H9 (cell line): ENCODE measurements at regions not wholly inside any gene's neighbourhood (a gene's known extent, or its start where the extent isn't known, plus 50 kb on each side); places are given as distances from the start of the nearest gene placed in this dataset.

Source experiments
- DNase-seq: peaks from one replicate; pipeline ENCODE4 v3.0.0-alpha.2; 2017
- H2AFZ ChIP-seq: one replicate; pipeline ENCODE4 v1.6.1; 2013; ENCODE audit warnings: mild to moderate bottlenecking, low read length, control low read depth, moderate library complexity
- H2AK5ac ChIP-seq: 2 replicates; pipeline ENCODE4 v1.6.1; 2013; ENCODE audit warnings: low read length, control low read depth, mixed read lengths; ENCODE audit not compliant: insufficient read length
- H2BK120ac ChIP-seq: one replicate; pipeline ENCODE4 v1.6.1; 2013; ENCODE audit warnings: low read depth, mild to moderate bottlenecking, low read length, control low read depth, inconsistent platforms; ENCODE audit not compliant: poor library complexity, severe bottlenecking
- H2BK12ac ChIP-seq: 2 replicates; pipeline ENCODE4 v1.6.1; 2013; ENCODE audit warnings: low read length, control low read depth, mixed read lengths, low read depth; ENCODE audit not compliant: insufficient read length
- H2BK15ac ChIP-seq: 2 replicates; pipeline ENCODE4 v1.6.1; 2013; ENCODE audit warnings: low read depth, low read length, control low read depth
- H2BK20ac ChIP-seq: one replicate; pipeline ENCODE4 v1.6.1; 2013; ENCODE audit warnings: low read depth, mild to moderate bottlenecking, low read length, control low read depth, inconsistent platforms; ENCODE audit not compliant: poor library complexity, severe bottlenecking
- H2BK5ac ChIP-seq: 2 replicates; pipeline ENCODE4 v1.6.1; 2013; ENCODE audit warnings: low read length, control low read depth, mixed read lengths; ENCODE audit not compliant: insufficient read length
- H3K14ac ChIP-seq: 2 replicates; pipeline ENCODE4 v1.6.1; 2013; ENCODE audit warnings: low read length, control low read depth; ENCODE audit not compliant: insufficient read depth
- H3K18ac ChIP-seq: 2 replicates; pipeline ENCODE4 v1.6.1; 2013; ENCODE audit warnings: low read depth, mild to moderate bottlenecking, mixed read lengths, low read length, control low read depth; ENCODE audit not compliant: insufficient read length
- H3K23ac ChIP-seq: 2 replicates; pipeline ENCODE4 v1.6.1; 2013; ENCODE audit warnings: low read length, control low read depth, mixed read lengths, low read depth; ENCODE audit not compliant: insufficient read length
- H3K23me2 ChIP-seq: 2 replicates; pipeline ENCODE4 v1.6.1; 2013; ENCODE audit warnings: low read depth, mild to moderate bottlenecking, mixed read lengths, low read length, control low read depth; ENCODE audit not compliant: insufficient read length, poor library complexity, severe bottlenecking
- H3K27ac ChIP-seq: 2 replicates; pipeline ENCODE4 v1.5.1; 2013; ENCODE audit warnings: low read length, control low read depth, mixed read lengths, low read depth; ENCODE audit not compliant: insufficient read length
- H3K27me3 ChIP-seq: 2 replicates; pipeline ENCODE4 v1.6.1; 2013; ENCODE audit warnings: low read length, control low read depth, inconsistent platforms; ENCODE audit not compliant: insufficient read depth
- H3K4ac ChIP-seq: 2 replicates; pipeline ENCODE4 v1.6.1; 2013; ENCODE audit warnings: low read depth, mild to moderate bottlenecking, control low read depth, inconsistent platforms, low read length, moderate library complexity
- H3K4me1 ChIP-seq: 2 replicates; pipeline ENCODE4 v1.6.1; 2013; ENCODE audit warnings: low read length, control low read depth, inconsistent platforms; ENCODE audit not compliant: insufficient read depth
- H3K4me2 ChIP-seq: 2 replicates; pipeline ENCODE4 v1.6.1; 2013; ENCODE audit warnings: low read length, control low read depth, mixed read lengths; ENCODE audit not compliant: insufficient read length, insufficient read depth
- H3K56ac ChIP-seq: 2 replicates; pipeline ENCODE4 v1.6.1; 2013; ENCODE audit warnings: low read depth, mild to moderate bottlenecking, mixed read lengths, low read length, control low read depth; ENCODE audit not compliant: insufficient read length
- H3K79me1 ChIP-seq: 2 replicates; pipeline ENCODE4 v1.6.1; 2013; ENCODE audit warnings: low read depth, mild to moderate bottlenecking, moderate library complexity, low read length, control low read depth, inconsistent platforms; ENCODE audit not compliant: insufficient read depth, poor library complexity, severe bottlenecking
- H3K79me2 ChIP-seq: 2 replicates; pipeline ENCODE4 v1.6.1; 2013; ENCODE audit warnings: low read length, control low read depth, inconsistent platforms; ENCODE audit not compliant: insufficient read depth
- H3K9ac ChIP-seq: 2 replicates; pipeline ENCODE4 v1.6.1; 2013; ENCODE audit warnings: low read length, control low read depth, mixed read lengths; ENCODE audit not compliant: insufficient read length; ENCODE audit errors: extremely low read depth
- H3K9me3 ChIP-seq: one replicate; pipeline ENCODE4 v1.6.1; 2013; ENCODE audit warnings: low read depth, low read length, inconsistent platforms; ENCODE audit not compliant: control insufficient read depth
- H3T11ph ChIP-seq: one replicate; pipeline ENCODE4 v1.6.1; 2013; ENCODE audit warnings: mild to moderate bottlenecking, low read length, control low read depth, inconsistent platforms
- H4K20me1 ChIP-seq: one replicate; pipeline ENCODE4 v1.6.1; 2013; ENCODE audit not compliant: control insufficient read depth, insufficient read length, insufficient read depth
- H4K5ac ChIP-seq: 2 replicates; pipeline ENCODE4 v1.6.1; 2013; ENCODE audit warnings: low read depth, mild to moderate bottlenecking, mixed read lengths, low read length, control low read depth; ENCODE audit not compliant: insufficient read length
- H4K8ac ChIP-seq: replicated peaks from 2 replicates; pipeline ENCODE4 v1.6.1; 2013; ENCODE audit warnings: low read length, control low read depth, mixed read lengths, low read depth; ENCODE audit not compliant: insufficient read length
- H4K91ac ChIP-seq: 2 replicates; pipeline ENCODE4 v1.6.1; 2013; ENCODE audit warnings: low read depth, mild to moderate bottlenecking, moderate library complexity, mixed read lengths, low read length, control low read depth; ENCODE audit not compliant: insufficient read length
- H3K27ac Mint-ChIP-seq, 3 experiments: 2 replicates in 2 of 3; 3 replicates in 1 of 3; pipeline ENCODE4 v1.8.0; 2020 to 2021; ENCODE audit warnings: mixed read lengths in 3 of 3, mild to moderate bottlenecking in 1 of 3, moderate library complexity in 1 of 3
- H3K27me3 Mint-ChIP-seq: 2 replicates; pipeline ENCODE4 v1.8.0; 2021; ENCODE audit warnings: low read depth, mild to moderate bottlenecking, moderate library complexity, mixed read lengths
- H3K36me3 Mint-ChIP-seq, 3 experiments: 2 replicates in 2 of 3; 3 replicates in 1 of 3; pipeline ENCODE4 v1.8.0; 2020 to 2021; ENCODE audit warnings: low read depth in 3 of 3, mixed read lengths in 3 of 3; ENCODE audit not compliant: insufficient read depth in 1 of 3
- H3K4me1 Mint-ChIP-seq, 2 experiments: 2 replicates each; pipeline ENCODE4 v1.8.0; 2020; ENCODE audit warnings: mixed read lengths in 2 of 2
- H3K4me3 Mint-ChIP-seq, 2 experiments: 2 replicates in 1 of 2; 3 replicates in 1 of 2; pipeline ENCODE4 v1.8.0; 2020 to 2021; ENCODE audit warnings: mild to moderate bottlenecking in 2 of 2, mixed read lengths in 2 of 2, moderate library complexity in 1 of 2
- H3K9me3 Mint-ChIP-seq, 2 experiments: 2 replicates in 1 of 2; 3 replicates in 1 of 2; pipeline ENCODE4 v1.8.0; 2020; ENCODE audit warnings: mild to moderate bottlenecking in 2 of 2, mixed read lengths in 2 of 2, moderate library complexity in 1 of 2
- WGBS: extraction: QIAGEN DNeasy Blood & Tissue Kit; methylation state at CpG from one replicate; pipeline ENCODE4 v1.1.7; 2013; ENCODE audit warnings: missing lambda C conversion rate, low lambda C conversion rate, mixed read lengths; ENCODE audit not compliant: insufficient read length; ENCODE audit errors: extremely low coverage; 5-methylcytosine and 5-hydroxymethylcytosine counted together
- TF ChIP-seq, protein P1 (sequence below): fragments of 200-600 bp; sonication (generic); conservative IDR thresholded peaks from 3 replicates; pipeline ENCODE4 v1.8.0; 2021; ENCODE audit warnings: antibody characterized with exemption, mild to moderate bottlenecking

DNA sequence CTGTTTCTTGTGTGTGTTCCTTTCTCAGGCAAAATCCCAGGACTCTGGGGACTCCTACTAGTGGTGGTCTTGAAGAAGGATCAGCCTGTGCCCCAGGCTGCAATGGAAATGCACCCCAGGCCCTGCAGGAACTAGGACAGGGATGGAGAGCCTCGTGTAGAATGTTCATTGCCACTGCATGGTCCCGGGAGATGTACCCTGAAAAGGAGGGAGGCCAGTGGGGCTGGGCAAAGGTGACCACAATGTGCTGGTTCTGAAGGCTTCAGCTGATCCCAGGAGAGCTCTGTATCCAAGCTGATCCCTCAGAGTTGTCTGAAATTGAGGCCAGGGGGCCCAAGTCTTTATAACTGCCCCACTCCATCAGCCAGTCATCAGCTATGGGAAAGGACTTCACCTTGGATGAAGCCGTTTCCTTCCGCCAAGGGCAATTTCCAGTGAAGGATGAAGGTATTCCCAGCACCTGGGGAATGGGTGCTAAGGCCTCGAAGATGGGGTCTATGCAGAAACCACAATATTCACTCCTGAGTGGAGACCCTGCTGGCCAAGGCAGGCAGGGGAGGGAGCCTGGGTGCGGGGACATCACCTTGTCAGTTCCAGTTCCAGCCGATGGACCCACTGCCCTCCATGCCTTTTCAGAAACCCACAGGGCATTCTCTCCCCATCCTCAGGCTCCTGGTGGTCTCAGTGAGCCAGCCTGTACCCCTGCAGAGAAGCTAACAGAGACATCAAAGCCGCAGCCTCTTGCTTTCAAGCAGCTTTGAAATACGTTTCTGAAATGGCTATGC, 59.9 kb upstream of the CDH5 start:
- peaks cover 5 to 10% of the 10 kb centered on the region in 2 experiments for H3K4me1 Mint-ChIP-seq
- Histone ChIP-seq H2BK5ac (no peak overlapping the region), H3K27ac (no peak overlapping the region), H4K5ac (no peak overlapping the region), H4K91ac (no peak overlapping the region), H3K4me2 (no peak overlapping the region), H4K8ac (no peak overlapping the region), H3K9ac (no peak overlapping the region), H3K23ac (no peak overlapping the region), H2BK20ac (no peak overlapping the region), H2BK12ac (no peak overlapping the region), H3K23me2 (no peaks in the 10 kb centered on the region), H3K56ac (no peak overlapping the region), H3T11ph (no peak overlapping the region), H3K79me2 (no peaks in the 10 kb centered on the region), H3K18ac (no peak overlapping the region), H2BK120ac (no peak overlapping the region), H3K4me1 (no peaks in the 10 kb centered on the region), H3K27me3 (no peaks in the 10 kb centered on the region), H3K14ac (no peak overlapping the region), H4K20me1 (no peaks in the 10 kb centered on the region), H3K9me3 (no peaks in the 10 kb centered on the region), H2AK5ac (no peak overlapping the region), H3K4ac (no peak overlapping the region), H2BK15ac (no peak overlapping the region), H3K79me1 (no peaks in the 10 kb centered on the region), H2AFZ (no peak overlapping the region)
- no CpG with 5 or more reads among the region's 9 CpGs for WGBS
- H3K36me3 Mint-ChIP-seq: no peaks in the 10 kb centered on the region
- no peak overlapping the region for H3K27ac Mint-ChIP-seq
- no peak overlapping the region for H3K4me3 Mint-ChIP-seq
- no peak for DNase-seq
- H3K9me3 Mint-ChIP-seq: peaks cover 0 to 1% of the 10 kb centered on the region in 2 experiments; a peak in 1 of 5 replicates
- peaks cover 32% of the 10 kb centered on the region for H3K27me3 Mint-ChIP-seq
- TF ChIP-seq, protein P1, sequence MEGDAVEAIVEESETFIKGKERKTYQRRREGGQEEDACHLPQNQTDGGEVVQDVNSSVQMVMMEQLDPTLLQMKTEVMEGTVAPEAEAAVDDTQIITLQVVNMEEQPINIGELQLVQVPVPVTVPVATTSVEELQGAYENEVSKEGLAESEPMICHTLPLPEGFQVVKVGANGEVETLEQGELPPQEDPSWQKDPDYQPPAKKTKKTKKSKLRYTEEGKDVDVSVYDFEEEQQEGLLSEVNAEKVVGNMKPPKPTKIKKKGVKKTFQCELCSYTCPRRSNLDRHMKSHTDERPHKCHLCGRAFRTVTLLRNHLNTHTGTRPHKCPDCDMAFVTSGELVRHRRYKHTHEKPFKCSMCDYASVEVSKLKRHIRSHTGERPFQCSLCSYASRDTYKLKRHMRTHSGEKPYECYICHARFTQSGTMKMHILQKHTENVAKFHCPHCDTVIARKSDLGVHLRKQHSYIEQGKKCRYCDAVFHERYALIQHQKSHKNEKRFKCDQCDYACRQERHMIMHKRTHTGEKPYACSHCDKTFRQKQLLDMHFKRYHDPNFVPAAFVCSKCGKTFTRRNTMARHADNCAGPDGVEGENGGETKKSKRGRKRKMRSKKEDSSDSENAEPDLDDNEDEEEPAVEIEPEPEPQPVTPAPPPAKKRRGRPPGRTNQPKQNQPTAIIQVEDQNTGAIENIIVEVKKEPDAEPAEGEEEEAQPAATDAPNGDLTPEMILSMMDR: no peak
